ENCODE measurements at regions not wholly inside any gene's neighbourhood (a gene's known extent, or its start where the extent isn't known, plus 50 kb on each side); places are given as distances from the start of the nearest gene placed in this dataset.
"Not testable (repeated sequence)": the region's sequence is repeated elsewhere in the genome, so short reads cannot be mapped to it uniquely, and the experiment has no call there.

DNA sequence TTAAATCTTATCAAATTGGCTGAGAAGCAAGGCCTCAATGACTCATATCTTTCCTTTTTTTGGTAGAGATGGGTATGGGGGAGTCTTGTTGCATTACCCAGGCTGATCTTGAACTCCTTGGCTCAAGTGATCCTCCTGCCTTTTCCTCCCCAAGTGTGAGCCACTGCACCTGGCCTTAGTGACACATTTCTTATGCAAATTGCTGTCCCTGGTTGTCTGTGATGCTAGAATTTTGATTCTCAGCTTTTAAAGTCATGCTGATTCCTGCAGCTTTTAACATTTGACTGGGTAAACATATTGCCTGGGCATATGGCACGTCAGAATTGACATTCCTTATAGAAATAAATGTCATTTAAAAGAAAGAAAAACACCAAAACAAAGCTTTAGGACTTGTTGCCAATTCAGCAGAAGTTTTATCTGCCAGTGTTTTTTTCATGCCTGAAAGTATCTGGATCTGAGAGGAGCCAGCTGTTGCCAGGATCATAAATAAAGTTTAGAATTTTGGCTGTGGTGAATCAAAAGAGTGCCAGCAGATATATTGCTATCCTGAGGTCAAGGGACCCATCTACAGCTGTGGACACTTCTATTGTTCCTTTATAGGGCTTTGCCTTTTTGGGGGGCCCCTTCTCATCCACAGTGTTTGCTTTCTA is 446.7 kb upstream of the AMELY start:
- no peak overlapping the region for H3K9ac ChIP-seq (ENCODE audit: low read length)
- H3K4me3 ChIP-seq (ENCODE audit: control extremely low read depth in 1 of 5, extremely low read depth in 1 of 5, insufficient read depth in 1 of 5, low read depth in 2 of 5, low read length in 4 of 5): no peak overlapping the region
- no peak overlapping the region for H3K4me3 Mint-ChIP-seq
- no peaks in the 10 kb centered on the region for H3K27me3 Mint-ChIP-seq
- no peaks in the 10 kb centered on the region for H3K9me3 Mint-ChIP-seq (ENCODE audit: insufficient read depth)
- TF ChIP-seq, protein P1, sequence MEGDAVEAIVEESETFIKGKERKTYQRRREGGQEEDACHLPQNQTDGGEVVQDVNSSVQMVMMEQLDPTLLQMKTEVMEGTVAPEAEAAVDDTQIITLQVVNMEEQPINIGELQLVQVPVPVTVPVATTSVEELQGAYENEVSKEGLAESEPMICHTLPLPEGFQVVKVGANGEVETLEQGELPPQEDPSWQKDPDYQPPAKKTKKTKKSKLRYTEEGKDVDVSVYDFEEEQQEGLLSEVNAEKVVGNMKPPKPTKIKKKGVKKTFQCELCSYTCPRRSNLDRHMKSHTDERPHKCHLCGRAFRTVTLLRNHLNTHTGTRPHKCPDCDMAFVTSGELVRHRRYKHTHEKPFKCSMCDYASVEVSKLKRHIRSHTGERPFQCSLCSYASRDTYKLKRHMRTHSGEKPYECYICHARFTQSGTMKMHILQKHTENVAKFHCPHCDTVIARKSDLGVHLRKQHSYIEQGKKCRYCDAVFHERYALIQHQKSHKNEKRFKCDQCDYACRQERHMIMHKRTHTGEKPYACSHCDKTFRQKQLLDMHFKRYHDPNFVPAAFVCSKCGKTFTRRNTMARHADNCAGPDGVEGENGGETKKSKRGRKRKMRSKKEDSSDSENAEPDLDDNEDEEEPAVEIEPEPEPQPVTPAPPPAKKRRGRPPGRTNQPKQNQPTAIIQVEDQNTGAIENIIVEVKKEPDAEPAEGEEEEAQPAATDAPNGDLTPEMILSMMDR (IDR thresholded peaks at IDR 0.05): no peak
- TF ChIP-seq EZH2 (IDR thresholded peaks at IDR 0.05; ENCODE audit: borderline replicate concordance, insufficient read depth, low read depth, low read length, poor library complexity, severe bottlenecking): no peak
- H2AFZ ChIP-seq (ENCODE audit: insufficient read depth, low read depth, low read length, poor library complexity, severe bottlenecking): no peak overlapping the region
- H3K4me1 ChIP-seq (ENCODE audit: control insufficient read depth in 2 of 2, insufficient read depth in 2 of 2, low read length in 2 of 2): no peaks in the 10 kb centered on the region
- H3K27ac Mint-ChIP-seq: no peak overlapping the region
- H4K20me1 ChIP-seq (ENCODE audit: control insufficient read depth, insufficient read depth, low read length, poor library complexity, severe bottlenecking): no peaks in the 10 kb centered on the region
- POLR2A ChIA-PET: no interaction called here
- ATAC-seq (ENCODE audit: low read depth) (no peak), DNase-seq (no peak)
- CTCF ChIA-PET: interaction anchor here (1.1 kb wide), 1 partner anchor 85 kb away, joined by 3 read pairs; no protein-coding TSS in a partner anchor
- peaks cover 2% of the 10 kb centered on the region for H3K4me1 Mint-ChIP-seq
- no CpG with 5 or more reads among the region's 1 CpG for WGBS (ENCODE audit: insufficient coverage)
- intact Hi-C loops (cut with micrococcal nuclease): no loop called here
- peaks cover 0 to 3% (median 0%) of the 10 kb centered on the region in 3 donors for H3K9me3 ChIP-seq (ENCODE audit: control extremely low read depth in 1 of 3, control insufficient read depth in 2 of 3, insufficient read depth in 1 of 3, low read length in 2 of 3)
- H3K4me2 ChIP-seq (replicated peaks; ENCODE audit: low read depth, low read length, poor library complexity, severe bottlenecking): no peak overlapping the region
- H3K27me3 ChIP-seq (replicated peaks in 1 of 4; ENCODE audit: control extremely low read depth in 1 of 4, control insufficient read depth in 3 of 4, insufficient read depth in 4 of 4, low read length in 3 of 4): no peaks in the 10 kb centered on the region
- no peak overlapping the region for H3K27ac ChIP-seq (ENCODE audit: low read length in 2 of 2)
- no peaks in the 10 kb centered on the region for H3K79me2 ChIP-seq (ENCODE audit: control insufficient read depth, insufficient read depth, low read length)
- peaks cover 0 to 22% of the 10 kb centered on the region in 2 experiments for H3K36me3 ChIP-seq (replicated peaks in 1 of 2; ENCODE audit: control extremely low read depth in 1 of 2, control insufficient read depth in 1 of 2, extremely low read depth in 1 of 2, insufficient read depth in 2 of 2, low read length in 1 of 2)

DNA sequence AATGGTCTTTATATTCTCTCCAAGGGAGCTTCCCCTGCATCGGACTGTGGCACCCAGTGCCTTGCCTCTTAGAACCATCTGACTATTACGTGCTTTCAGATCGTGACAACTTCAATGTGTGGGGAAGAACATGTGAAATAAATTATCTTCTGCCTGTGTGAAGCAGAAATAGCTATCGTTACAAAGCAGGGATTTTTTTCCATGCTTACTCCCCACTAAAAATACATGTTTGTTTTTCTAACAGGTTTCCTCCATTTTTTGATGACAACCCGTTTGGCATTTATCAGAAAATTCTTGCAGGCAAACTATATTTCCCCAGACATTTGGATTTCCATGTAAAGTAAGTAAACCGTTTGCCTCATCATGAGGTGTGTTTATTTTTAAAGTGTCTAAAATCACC is 444.3 kb upstream of the AMELY start:
- intact Hi-C loops (cut with micrococcal nuclease): not testable (repeated sequence)

More for the DNA sequence above, 444.3 kb upstream of the AMELY start:
- H3K4me1 Mint-ChIP-seq; ATAC-seq (ENCODE audit: low read depth); H3K9ac ChIP-seq (ENCODE audit: low read length); H3K4me3 ChIP-seq (ENCODE audit: control extremely low read depth in 1 of 5, extremely low read depth in 1 of 5, insufficient read depth in 1 of 5, low read depth in 2 of 5, low read length in 4 of 5); H3K27ac ChIP-seq (ENCODE audit: low read length in 2 of 2); H3K9me3 Mint-ChIP-seq (ENCODE audit: insufficient read depth); H3K4me1 ChIP-seq (ENCODE audit: control insufficient read depth in 2 of 2, insufficient read depth in 2 of 2, low read length in 2 of 2); H3K27ac Mint-ChIP-seq; H2AFZ ChIP-seq (ENCODE audit: insufficient read depth, low read depth, low read length, poor library complexity, severe bottlenecking); H3K27me3 ChIP-seq (replicated peaks in 1 of 4; ENCODE audit: control extremely low read depth in 1 of 4, control insufficient read depth in 3 of 4, insufficient read depth in 4 of 4, low read length in 3 of 4); DNase-seq; H4K20me1 ChIP-seq (ENCODE audit: control insufficient read depth, insufficient read depth, low read length, poor library complexity, severe bottlenecking); H3K79me2 ChIP-seq (ENCODE audit: control insufficient read depth, insufficient read depth, low read length); H3K27me3 Mint-ChIP-seq; POLR2A ChIA-PET; H3K4me3 Mint-ChIP-seq; H3K9me3 ChIP-seq (ENCODE audit: control extremely low read depth in 1 of 3, control insufficient read depth in 2 of 3, insufficient read depth in 1 of 3, low read length in 2 of 3); H3K4me2 ChIP-seq (replicated peaks; ENCODE audit: low read depth, low read length, poor library complexity, severe bottlenecking); CTCF ChIA-PET: not testable (repeated sequence)
- no CpG with 5 or more reads among the region's 6 CpGs for WGBS (ENCODE audit: insufficient coverage)
- peaks cover 0 to 11% of the 10 kb centered on the region in 2 experiments for H3K36me3 ChIP-seq (replicated peaks in 1 of 2; ENCODE audit: control extremely low read depth in 1 of 2, control insufficient read depth in 1 of 2, extremely low read depth in 1 of 2, insufficient read depth in 2 of 2, low read length in 1 of 2)

Data from B cell (primary cell).